BE2C (cell line): ENCODE measurements at regions not wholly inside any gene's neighbourhood (a gene's known extent, or its start where the extent isn't known, plus 50 kb on each side); places are given as distances from the start of the nearest gene placed in this dataset.

Source experiments
- DNase-seq: peaks from one replicate; pipeline ENCODE4 v3.0.0-alpha.2; 2020
- H3K27me3 ChIP-seq: fragments of 250-450 bp; sonication (Bioruptor Pico); 2 replicates; pipeline ENCODE4 v1.5.1; 2020; ENCODE audit warnings: mild to moderate bottlenecking
- H3K36me3 ChIP-seq: fragments of 250-450 bp; sonication (Bioruptor Pico); 2 replicates; pipeline ENCODE4 v1.5.1; 2020; ENCODE audit warnings: mild to moderate bottlenecking
- H3K4me1 ChIP-seq: fragments of 250-450 bp; sonication (Bioruptor Pico); 2 replicates; pipeline ENCODE4 v1.5.1; 2020
- H3K4me3 ChIP-seq: 2 replicates; pipeline ENCODE4 v1.5.1; 2011; ENCODE audit warnings: low read depth, low read length
- H3K9me3 ChIP-seq: fragments of 250-450 bp; sonication (Bioruptor Pico); 2 replicates; pipeline ENCODE4 v1.5.1; 2020
- CTCF ChIP-seq: IDR thresholded peaks from 2 replicates; pipeline ENCODE4 v1.5.1; 2012; ENCODE audit warnings: mild to moderate bottlenecking, low read depth, low read length

- Histone ChIP-seq H3K27me3 (no peaks in the 10 kb centered on the region), H3K36me3 (no peaks in the 10 kb centered on the region), H3K4me3 (no peak overlapping the region), H3K4me1 (no peaks in the 10 kb centered on the region), H3K9me3 (no peaks in the 10 kb centered on the region)
- no peak for DNase-seq
- no peak for TF ChIP-seq CTCF
Measured at GRCh38 chr20:55565096-55565773, 440.1 kb downstream of the CBLN4 start.

- Histone ChIP-seq H3K27me3 (no peaks in the 10 kb centered on the region), H3K4me1 (peaks cover 10% of the 10 kb centered on the region), H3K4me3 (no peak overlapping the region), H3K9me3 (no peaks in the 10 kb centered on the region), H3K36me3 (no peaks in the 10 kb centered on the region)
- no peak for TF ChIP-seq CTCF
- DNase-seq: no peak
Measured at GRCh38 chr20:55561259-55561658, 444.1 kb downstream of the CBLN4 start.

GRCh38 chr20:55557191-55557590 lies 448.1 kb downstream of the CBLN4 start:
- H3K4me1 ChIP-seq: peaks cover 11% of the 10 kb centered on the region
- H3K27me3 ChIP-seq: no peaks in the 10 kb centered on the region
- H3K4me3 ChIP-seq: no peak overlapping the region
- no peak for DNase-seq
- TF ChIP-seq CTCF: no peak
- H3K9me3 ChIP-seq: no peaks in the 10 kb centered on the region
- no peaks in the 10 kb centered on the region for H3K36me3 ChIP-seq

GRCh38 chr20:55555075-55555650 lies 450.2 kb downstream of the CBLN4 start:
- Histone ChIP-seq H3K9me3 (no peaks in the 10 kb centered on the region), H3K4me3 (no peak overlapping the region), H3K4me1 (peaks cover 11% of the 10 kb centered on the region), H3K36me3 (no peaks in the 10 kb centered on the region), H3K27me3 (no peaks in the 10 kb centered on the region)
- no peak for DNase-seq
- TF ChIP-seq CTCF: no peak

- peaks cover 4% of the 10 kb centered on the region for H3K4me1 ChIP-seq
- DNase-seq: no peak
- no peak for TF ChIP-seq CTCF
- H3K9me3 ChIP-seq: no peaks in the 10 kb centered on the region
- no peaks in the 10 kb centered on the region for H3K36me3 ChIP-seq
- H3K4me3 ChIP-seq: no peak overlapping the region
- H3K27me3 ChIP-seq: no peaks in the 10 kb centered on the region
Measured at GRCh38 chr20:55544638-55545037, 460.7 kb downstream of the CBLN4 start.

- Histone ChIP-seq H3K4me1 (no peaks in the 10 kb centered on the region), H3K27me3 (no peaks in the 10 kb centered on the region), H3K4me3 (no peak overlapping the region), H3K9me3 (no peaks in the 10 kb centered on the region), H3K36me3 (no peaks in the 10 kb centered on the region)
- DNase-seq: no peak
- TF ChIP-seq CTCF: no peak
Measured at GRCh38 chr20:55540486-55540885, 464.8 kb downstream of the CBLN4 start.
